ENCODE measurements at regions not wholly inside any gene's neighbourhood (a gene's known extent, or its start where the extent isn't known, plus 50 kb on each side); places are given as distances from the start of the nearest gene placed in this dataset.

DNA sequence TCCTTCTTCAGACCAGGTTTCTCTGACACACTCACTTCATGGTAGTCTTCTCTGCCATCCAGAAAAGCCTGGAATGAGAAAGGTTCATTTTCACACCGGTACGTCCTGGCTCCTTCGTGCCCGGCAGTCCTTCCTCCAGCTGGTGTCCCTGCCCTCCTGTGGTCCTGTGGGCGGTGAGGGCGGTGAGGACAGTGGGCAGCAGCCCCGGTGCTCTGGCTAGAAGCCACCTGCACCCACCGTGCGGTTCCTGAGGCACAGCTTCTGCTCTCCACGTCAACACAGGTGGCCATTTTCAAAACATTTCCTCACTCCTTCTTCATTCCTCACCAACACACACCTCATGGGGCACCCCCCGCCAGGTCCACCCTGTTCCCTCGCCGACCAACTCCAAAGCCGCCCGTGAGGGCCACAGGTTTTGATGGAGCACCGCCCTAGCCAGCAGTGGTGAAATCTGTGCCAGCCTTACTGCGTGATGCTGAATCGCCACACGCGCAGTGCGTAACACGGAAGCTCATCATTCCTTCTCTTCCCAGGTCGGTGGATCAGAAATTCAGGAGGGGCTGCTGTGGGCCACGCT lies 251.4 kb upstream of the RNF32 start:
- TF ChIP-seq, protein P1, sequence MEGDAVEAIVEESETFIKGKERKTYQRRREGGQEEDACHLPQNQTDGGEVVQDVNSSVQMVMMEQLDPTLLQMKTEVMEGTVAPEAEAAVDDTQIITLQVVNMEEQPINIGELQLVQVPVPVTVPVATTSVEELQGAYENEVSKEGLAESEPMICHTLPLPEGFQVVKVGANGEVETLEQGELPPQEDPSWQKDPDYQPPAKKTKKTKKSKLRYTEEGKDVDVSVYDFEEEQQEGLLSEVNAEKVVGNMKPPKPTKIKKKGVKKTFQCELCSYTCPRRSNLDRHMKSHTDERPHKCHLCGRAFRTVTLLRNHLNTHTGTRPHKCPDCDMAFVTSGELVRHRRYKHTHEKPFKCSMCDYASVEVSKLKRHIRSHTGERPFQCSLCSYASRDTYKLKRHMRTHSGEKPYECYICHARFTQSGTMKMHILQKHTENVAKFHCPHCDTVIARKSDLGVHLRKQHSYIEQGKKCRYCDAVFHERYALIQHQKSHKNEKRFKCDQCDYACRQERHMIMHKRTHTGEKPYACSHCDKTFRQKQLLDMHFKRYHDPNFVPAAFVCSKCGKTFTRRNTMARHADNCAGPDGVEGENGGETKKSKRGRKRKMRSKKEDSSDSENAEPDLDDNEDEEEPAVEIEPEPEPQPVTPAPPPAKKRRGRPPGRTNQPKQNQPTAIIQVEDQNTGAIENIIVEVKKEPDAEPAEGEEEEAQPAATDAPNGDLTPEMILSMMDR (IDR thresholded peaks at IDR 0.05; ENCODE audit: poor library complexity): no peak
- TF ChIP-seq EZH2phosphoT487 (IDR thresholded peaks at IDR 0.05; ENCODE audit: low read depth, severe bottlenecking, unreplicated experiment): no peak

All from hepatocyte (in vitro differentiated cells).